GM19467 (cell line): ENCODE measurements at regions not wholly inside any gene's neighbourhood (a gene's known extent, or its start where the extent isn't known, plus 50 kb on each side); places are given as distances from the start of the nearest gene placed in this dataset.
"Not testable (repeated sequence)": the region's sequence is repeated elsewhere in the genome, so short reads cannot be mapped to it uniquely, and the experiment has no call there.

ENCODE experiments used
- ATAC-seq: cut with Tn5 transposase; IDR thresholded peaks from one replicate; pipeline ENCODE4 v1.9.1; 2021; ENCODE audit warnings: mild to moderate bottlenecking, moderate library complexity; ENCODE audit not compliant: unreplicated experiment

- no peak for ATAC-seq
Measured at GRCh38 chrX:42020225-42020624, 96.9 kb upstream of the CASK start.

GRCh38 chrX:42017971-42018370, 94.6 kb upstream of the CASK start:
- ATAC-seq: no peak

- no peak for ATAC-seq
Measured at GRCh38 chrX:42000836-42001235, 77.5 kb upstream of the CASK start.

GRCh38 chrX:41984628-41985027, 61.3 kb upstream of the CASK start:
- ATAC-seq: no peak

- ATAC-seq: no peak
Measured at GRCh38 chrX:41982953-41983352, 59.6 kb upstream of the CASK start.

- ATAC-seq: no peak
Measured at GRCh38 chrX:41981481-41982013, 58.2 kb upstream of the CASK start.

- not testable (repeated sequence) for ATAC-seq
Measured at GRCh38 chrX:41974677-41975076, 51.3 kb upstream of the CASK start.

GRCh38 chrX:41973208-41973607, 49.9 kb upstream of the CASK start:
- no peak for ATAC-seq
